ENCODE measurements at regions not wholly inside any gene's neighbourhood (a gene's known extent, or its start where the extent isn't known, plus 50 kb on each side); places are given as distances from the start of the nearest gene placed in this dataset.

DNA sequence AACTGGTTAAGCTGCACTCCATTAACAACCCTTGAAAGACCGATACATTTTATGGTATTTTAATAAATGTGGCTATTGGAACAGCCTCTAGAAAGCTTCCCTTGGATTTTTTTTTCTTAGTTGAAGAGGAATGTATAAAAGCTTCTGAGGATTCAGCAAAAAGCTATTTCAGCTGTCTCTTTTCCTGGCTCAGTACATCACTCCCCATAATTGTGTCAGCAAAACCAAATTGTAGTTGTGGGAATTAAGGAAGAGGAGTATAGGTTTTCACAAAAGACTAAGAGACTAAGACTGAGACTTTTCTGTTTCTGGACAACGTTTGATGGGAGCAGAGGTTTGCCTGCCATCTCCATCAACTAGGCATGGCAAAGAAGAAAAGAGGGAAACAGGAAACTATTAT, 106.5 kb downstream of the C12orf50 start:
- Histone ChIP-seq H3K27me3 (ENCODE audit: insufficient read depth, low read length) (no peaks in the 10 kb centered on the region), H3K9ac (ENCODE audit: low read length) (no peak overlapping the region), H3K79me2 (ENCODE audit: insufficient read depth, low read length) (no peaks in the 10 kb centered on the region), H2AFZ (ENCODE audit: low read depth, low read length) (no peak overlapping the region), H3K4me2 (ENCODE audit: low read length) (no peak overlapping the region), H3K27ac (ENCODE audit: low read depth, low read length) (no peak overlapping the region), H3K4me3 (ENCODE audit: insufficient read depth, low read depth, low read length) (no peak overlapping the region), H4K20me1 (ENCODE audit: insufficient read depth, low read length) (no peaks in the 10 kb centered on the region), H3K4me1 (ENCODE audit: insufficient read depth, low read length) (no peaks in the 10 kb centered on the region), H3K36me3 (ENCODE audit: insufficient read depth, low read length) (no peaks in the 10 kb centered on the region), H3K9me3 (ENCODE audit: insufficient read depth, low read depth, low read length) (no peaks in the 10 kb centered on the region)
- no peak for FAIRE-seq
- Mint-ChIP-seq H3K4me3 (ENCODE audit: unreplicated experiment) (no peak overlapping the region), H3K4me1 (ENCODE audit: low read depth, unreplicated experiment) (peaks cover 5% of the 10 kb centered on the region), H3K36me3 (ENCODE audit: low read depth, unreplicated experiment) (no peaks in the 10 kb centered on the region), H3K9me3 (ENCODE audit: unreplicated experiment) (no peaks in the 10 kb centered on the region), H3K27ac (ENCODE audit: unreplicated experiment) (no peak overlapping the region), H3K27me3 (ENCODE audit: low read depth, unreplicated experiment) (peaks cover 2% of the 10 kb centered on the region)
- TF ChIP-seq, protein P1, sequence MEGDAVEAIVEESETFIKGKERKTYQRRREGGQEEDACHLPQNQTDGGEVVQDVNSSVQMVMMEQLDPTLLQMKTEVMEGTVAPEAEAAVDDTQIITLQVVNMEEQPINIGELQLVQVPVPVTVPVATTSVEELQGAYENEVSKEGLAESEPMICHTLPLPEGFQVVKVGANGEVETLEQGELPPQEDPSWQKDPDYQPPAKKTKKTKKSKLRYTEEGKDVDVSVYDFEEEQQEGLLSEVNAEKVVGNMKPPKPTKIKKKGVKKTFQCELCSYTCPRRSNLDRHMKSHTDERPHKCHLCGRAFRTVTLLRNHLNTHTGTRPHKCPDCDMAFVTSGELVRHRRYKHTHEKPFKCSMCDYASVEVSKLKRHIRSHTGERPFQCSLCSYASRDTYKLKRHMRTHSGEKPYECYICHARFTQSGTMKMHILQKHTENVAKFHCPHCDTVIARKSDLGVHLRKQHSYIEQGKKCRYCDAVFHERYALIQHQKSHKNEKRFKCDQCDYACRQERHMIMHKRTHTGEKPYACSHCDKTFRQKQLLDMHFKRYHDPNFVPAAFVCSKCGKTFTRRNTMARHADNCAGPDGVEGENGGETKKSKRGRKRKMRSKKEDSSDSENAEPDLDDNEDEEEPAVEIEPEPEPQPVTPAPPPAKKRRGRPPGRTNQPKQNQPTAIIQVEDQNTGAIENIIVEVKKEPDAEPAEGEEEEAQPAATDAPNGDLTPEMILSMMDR (IDR thresholded peaks at IDR 0.05; ENCODE audit: insufficient read depth, low read depth, low read length): no peak
- TF ChIP-seq EZH2 (IDR thresholded peaks at IDR 0.05; ENCODE audit: insufficient read depth, low read length): no peak
- DNase-seq (ENCODE audit: low read depth): no peak

DNA sequence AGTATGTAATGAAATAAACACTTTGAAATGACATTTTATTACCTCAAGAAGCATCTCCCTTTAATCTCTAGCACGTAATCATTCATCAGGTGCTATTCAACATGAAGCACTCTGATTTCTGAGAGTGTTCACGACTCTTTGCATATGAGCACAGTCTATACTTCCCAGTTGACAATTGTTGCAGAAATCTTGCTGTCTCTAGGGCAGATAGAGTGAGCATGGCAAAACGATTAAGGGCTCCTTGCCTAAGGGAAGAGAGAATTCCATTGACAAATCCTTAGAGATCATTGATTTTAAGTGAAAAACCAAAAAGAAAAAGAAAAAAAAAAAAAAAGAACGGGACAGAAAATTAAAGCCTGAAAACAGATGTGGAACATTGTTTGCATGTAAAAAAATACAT, 107.6 kb downstream of the C12orf50 start:
- Histone ChIP-seq H3K4me2 (ENCODE audit: low read length) (no peak overlapping the region), H3K36me3 (ENCODE audit: insufficient read depth, low read length) (no peaks in the 10 kb centered on the region), H3K9me3 (ENCODE audit: insufficient read depth, low read depth, low read length) (no peaks in the 10 kb centered on the region), H2AFZ (ENCODE audit: low read depth, low read length) (no peak overlapping the region), H3K79me2 (ENCODE audit: insufficient read depth, low read length) (no peaks in the 10 kb centered on the region), H3K4me3 (ENCODE audit: insufficient read depth, low read depth, low read length) (no peak overlapping the region), H4K20me1 (ENCODE audit: insufficient read depth, low read length) (no peaks in the 10 kb centered on the region), H3K27me3 (ENCODE audit: insufficient read depth, low read length) (no peaks in the 10 kb centered on the region), H3K27ac (ENCODE audit: low read depth, low read length) (no peak overlapping the region), H3K9ac (ENCODE audit: low read length) (no peak overlapping the region), H3K4me1 (ENCODE audit: insufficient read depth, low read length) (no peaks in the 10 kb centered on the region)
- DNase-seq (ENCODE audit: low read depth): no peak
- H3K4me1 Mint-ChIP-seq (ENCODE audit: low read depth, unreplicated experiment): peaks cover 5% of the 10 kb centered on the region
- no peak for TF ChIP-seq EZH2 (IDR thresholded peaks at IDR 0.05; ENCODE audit: insufficient read depth, low read length)
- TF ChIP-seq, protein P1 (IDR thresholded peaks at IDR 0.05; ENCODE audit: insufficient read depth, low read depth, low read length): no peak
- no peaks in the 10 kb centered on the region for H3K9me3 Mint-ChIP-seq (ENCODE audit: unreplicated experiment)
- no peaks in the 10 kb centered on the region for H3K36me3 Mint-ChIP-seq (ENCODE audit: low read depth, unreplicated experiment)
- no peak for FAIRE-seq
- peaks cover 2% of the 10 kb centered on the region for H3K27me3 Mint-ChIP-seq (ENCODE audit: low read depth, unreplicated experiment)
- H3K4me3 Mint-ChIP-seq (ENCODE audit: unreplicated experiment): no peak overlapping the region
- no peak overlapping the region for H3K27ac Mint-ChIP-seq (ENCODE audit: unreplicated experiment)

DNA sequence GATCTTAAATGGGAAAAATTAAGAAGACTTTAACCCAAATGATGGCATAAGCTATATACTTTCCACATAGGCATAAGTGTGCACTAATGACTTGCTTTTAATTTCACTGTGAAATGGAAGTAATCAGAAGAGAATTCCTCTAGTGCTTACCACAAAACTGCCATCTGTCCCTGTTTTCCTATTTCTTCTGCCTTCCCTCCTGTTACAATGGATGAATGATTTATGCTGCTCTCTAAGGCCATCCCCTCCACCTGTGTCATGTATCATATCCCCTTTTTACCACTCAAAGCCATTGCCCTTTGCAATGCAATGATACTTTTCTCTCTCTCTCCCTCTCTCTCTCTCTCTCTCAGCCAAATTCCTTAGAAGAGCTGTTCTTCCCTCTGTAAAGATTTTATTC, 109.1 kb downstream of the C12orf50 start:
- Histone ChIP-seq H3K4me3 (ENCODE audit: insufficient read depth, low read depth, low read length) (no peak overlapping the region), H3K79me2 (ENCODE audit: insufficient read depth, low read length) (no peaks in the 10 kb centered on the region), H2AFZ (ENCODE audit: low read depth, low read length) (no peak overlapping the region), H3K27me3 (ENCODE audit: insufficient read depth, low read length) (no peaks in the 10 kb centered on the region), H3K9ac (ENCODE audit: low read length) (no peak overlapping the region), H3K4me2 (ENCODE audit: low read length) (no peak overlapping the region), H3K36me3 (ENCODE audit: insufficient read depth, low read length) (no peaks in the 10 kb centered on the region), H4K20me1 (ENCODE audit: insufficient read depth, low read length) (no peaks in the 10 kb centered on the region), H3K9me3 (ENCODE audit: insufficient read depth, low read depth, low read length) (no peaks in the 10 kb centered on the region), H3K27ac (ENCODE audit: low read depth, low read length) (no peak overlapping the region), H3K4me1 (ENCODE audit: insufficient read depth, low read length) (no peaks in the 10 kb centered on the region)
- DNase-seq (ENCODE audit: low read depth) (no peak), FAIRE-seq (no peak)
- peaks cover 5% of the 10 kb centered on the region for H3K4me1 Mint-ChIP-seq (ENCODE audit: low read depth, unreplicated experiment)
- no peak for TF ChIP-seq EZH2 (IDR thresholded peaks at IDR 0.05; ENCODE audit: insufficient read depth, low read length)
- TF ChIP-seq, protein P1 (IDR thresholded peaks at IDR 0.05; ENCODE audit: insufficient read depth, low read depth, low read length): no peak
- H3K27ac Mint-ChIP-seq (ENCODE audit: unreplicated experiment): no peak overlapping the region
- H3K9me3 Mint-ChIP-seq (ENCODE audit: unreplicated experiment): no peaks in the 10 kb centered on the region
- H3K36me3 Mint-ChIP-seq (ENCODE audit: low read depth, unreplicated experiment): no peaks in the 10 kb centered on the region
- peaks cover 2% of the 10 kb centered on the region for H3K27me3 Mint-ChIP-seq (ENCODE audit: low read depth, unreplicated experiment)
- H3K4me3 Mint-ChIP-seq (ENCODE audit: unreplicated experiment): no peak overlapping the region

All from astrocyte (in vitro differentiated cells and primary cell).